Neural progenitor cell (in vitro differentiated cells): ENCODE measurements at regions not wholly inside any gene's neighbourhood (a gene's known extent, or its start where the extent isn't known, plus 50 kb on each side); places are given as distances from the start of the nearest gene placed in this dataset.

Source experiments
- DNase-seq: peaks from one replicate; pipeline ENCODE4 v3.0.0-alpha.2; 2016; ENCODE audit warnings: low spot score
- H2AFZ ChIP-seq: fragments of 200-600 bp; sonication (generic); replicated peaks from 2 replicates; pipeline ENCODE4 v1.6.1; 2016; ENCODE audit warnings: antibody characterized with exemption
- H3F3A ChIP-seq: fragments of 200-600 bp; sonication (generic); 2 replicates; pipeline ENCODE4 v1.6.1; 2016; ENCODE audit warnings: antibody characterized with exemption, low read depth
- H3K27ac ChIP-seq: fragments of 200-600 bp; sonication (generic); 2 replicates; pipeline ENCODE4 v1.5.1; 2016; ENCODE audit warnings: mild to moderate bottlenecking
- H3K27me3 ChIP-seq: fragments of 200-600 bp; sonication (generic); 2 replicates; pipeline ENCODE4 v1.6.1; 2016; ENCODE audit warnings: mild to moderate bottlenecking, moderate library complexity
- H3K36me3 ChIP-seq: fragments of 200-600 bp; sonication (generic); 2 replicates; pipeline ENCODE4 v1.5.1; 2016
- H3K4me1 ChIP-seq: fragments of 200-600 bp; sonication (generic); 2 replicates; pipeline ENCODE4 v1.6.1; 2016; ENCODE audit warnings: mixed run types
- H3K4me2 ChIP-seq: fragments of 200-600 bp; sonication (generic); 2 replicates; pipeline ENCODE4 v1.6.1; 2016
- H3K4me3 ChIP-seq: fragments of 200-600 bp; sonication (generic); 2 replicates; pipeline ENCODE4 v1.5.1; 2016
- H3K79me2 ChIP-seq: fragments of 200-600 bp; sonication (generic); 2 replicates; pipeline ENCODE4 v1.6.1; 2016; ENCODE audit warnings: low read depth
- H3K9ac ChIP-seq: fragments of 200-600 bp; sonication (generic); 2 replicates; pipeline ENCODE4 v1.6.1; 2016
- H3K9me3 ChIP-seq: fragments of 200-600 bp; sonication (generic); 2 replicates; pipeline ENCODE4 v1.5.1; 2016; ENCODE audit warnings: low read depth
- H4K20me1 ChIP-seq: fragments of 200-600 bp; sonication (generic); 2 replicates; pipeline ENCODE4 v1.6.1; 2016; ENCODE audit warnings: low read depth
- H3K27ac Mint-ChIP-seq: 3 replicates; pipeline ENCODE4 v1.8.0; 2021; ENCODE audit warnings: mixed read lengths
- H3K27me3 Mint-ChIP-seq: 2 replicates; pipeline ENCODE4 v1.8.0; 2022; ENCODE audit warnings: low read depth, mild to moderate bottlenecking, inconsistent platforms, moderate library complexity, mixed read lengths; ENCODE audit not compliant: insufficient read depth
- H3K36me3 Mint-ChIP-seq: 3 replicates; pipeline ENCODE4 v1.8.0; 2021; ENCODE audit warnings: mixed read lengths
- H3K4me1 Mint-ChIP-seq: 3 replicates; pipeline ENCODE4 v1.8.0; 2021; ENCODE audit warnings: mixed read lengths
- H3K4me3 Mint-ChIP-seq: 3 replicates; pipeline ENCODE4 v1.8.0; 2021; ENCODE audit warnings: mild to moderate bottlenecking, moderate library complexity, mixed read lengths
- H3K9me3 Mint-ChIP-seq: 3 replicates; pipeline ENCODE4 v1.8.0; 2020; ENCODE audit warnings: mixed read lengths
- CTCF ChIP-seq: fragments of 200-600 bp; sonication (generic); IDR thresholded peaks from 2 replicates; pipeline ENCODE4 v1.5.1; 2017; ENCODE audit warnings: antibody characterized with exemption, mild to moderate bottlenecking
- EZH2 ChIP-seq: fragments of 200-600 bp; sonication (generic); IDR thresholded peaks from 2 replicates; pipeline ENCODE4 v1.6.1; 2017; ENCODE audit warnings: antibody characterized with exemption, mild to moderate bottlenecking, moderate library complexity
- EZH2phosphoT487 ChIP-seq: fragments of 200-600 bp; sonication (generic); IDR thresholded peaks from 2 replicates; pipeline ENCODE4 v1.6.1; 2017; ENCODE audit warnings: antibody characterized with exemption

GRCh38 chr1:188761226-188761625 lies 1716.4 kb downstream of the BRINP3 start:
- H3K36me3 ChIP-seq = no peaks in the 10 kb centered on the region
- no peak overlapping the region for H3K27ac ChIP-seq
- Mint-ChIP-seq H3K4me3 (no peak overlapping the region), H3K27me3 (no peaks in the 10 kb centered on the region), H3K36me3 (no peaks in the 10 kb centered on the region), H3K9me3 (no peaks in the 10 kb centered on the region), H3K4me1 (no peaks in the 10 kb centered on the region), H3K27ac (no peak overlapping the region)
- TF ChIP-seq EZH2phosphoT487 (no peak), CTCF (no peak), EZH2 (no peak)
- H2AFZ ChIP-seq = no peak overlapping the region
- no peak overlapping the region for H3K4me3 ChIP-seq
- peaks cover 3% of the 10 kb centered on the region for H3K4me1 ChIP-seq
- no peak for DNase-seq
- no peaks in the 10 kb centered on the region for H4K20me1 ChIP-seq
- no peaks in the 10 kb centered on the region for H3K27me3 ChIP-seq
- H3F3A ChIP-seq = no peaks in the 10 kb centered on the region
- no peak overlapping the region for H3K4me2 ChIP-seq
- no peaks in the 10 kb centered on the region for H3K79me2 ChIP-seq
- no peaks in the 10 kb centered on the region for H3K9me3 ChIP-seq
- no peak overlapping the region for H3K9ac ChIP-seq

GRCh38 chr1:188762166-188762743 lies 1715.4 kb downstream of the BRINP3 start:
- Mint-ChIP-seq H3K27me3 (no peaks in the 10 kb centered on the region), H3K27ac (no peak overlapping the region), H3K36me3 (no peaks in the 10 kb centered on the region), H3K4me1 (no peaks in the 10 kb centered on the region), H3K4me3 (no peak overlapping the region), H3K9me3 (no peaks in the 10 kb centered on the region)
- DNase-seq = no peak
- Histone ChIP-seq H3K36me3 (no peaks in the 10 kb centered on the region), H3K4me3 (no peak overlapping the region), H4K20me1 (no peaks in the 10 kb centered on the region), H3F3A (no peaks in the 10 kb centered on the region), H3K79me2 (no peaks in the 10 kb centered on the region), H3K9ac (no peak overlapping the region), H3K27ac (no peak overlapping the region), H3K4me2 (no peak overlapping the region), H3K9me3 (no peaks in the 10 kb centered on the region), H3K4me1 (peaks cover 3% of the 10 kb centered on the region), H2AFZ (no peak overlapping the region), H3K27me3 (no peaks in the 10 kb centered on the region)
- TF ChIP-seq EZH2 (no peak), EZH2phosphoT487 (no peak), CTCF (no peak)

GRCh38 chr1:188763541-188763940 lies 1714.1 kb downstream of the BRINP3 start:
- TF ChIP-seq CTCF = no peak
- TF ChIP-seq EZH2 = no peak
- no peak for TF ChIP-seq EZH2phosphoT487
- H3K4me3 Mint-ChIP-seq = no peak overlapping the region
- no peaks in the 10 kb centered on the region for H3K9me3 Mint-ChIP-seq
- Histone ChIP-seq H3K4me1 (peaks cover 3% of the 10 kb centered on the region), H3F3A (no peaks in the 10 kb centered on the region), H4K20me1 (no peaks in the 10 kb centered on the region), H3K27me3 (no peaks in the 10 kb centered on the region), H3K9me3 (no peaks in the 10 kb centered on the region), H3K36me3 (no peaks in the 10 kb centered on the region), H3K79me2 (no peaks in the 10 kb centered on the region), H3K27ac (no peak overlapping the region), H3K4me2 (no peak overlapping the region), H3K9ac (no peak overlapping the region), H2AFZ (no peak overlapping the region), H3K4me3 (no peak overlapping the region)
- no peaks in the 10 kb centered on the region for H3K27me3 Mint-ChIP-seq
- no peaks in the 10 kb centered on the region for H3K4me1 Mint-ChIP-seq
- DNase-seq = no peak
- H3K36me3 Mint-ChIP-seq = no peaks in the 10 kb centered on the region
- H3K27ac Mint-ChIP-seq = no peak overlapping the region
